GM12874 (cell line): ENCODE measurements at regions not wholly inside any gene's neighbourhood (a gene's known extent, or its start where the extent isn't known, plus 50 kb on each side); places are given as distances from the start of the nearest gene placed in this dataset.

ENCODE experiments used
- TF ChIP-seq, protein P1 (sequence below): IDR thresholded peaks from 2 replicates; pipeline ENCODE4 v1.5.1; 2011; ENCODE audit warnings: low read depth, mild to moderate bottlenecking, control low read depth, low read length, moderate library complexity; ENCODE audit not compliant: insufficient read depth

DNA sequence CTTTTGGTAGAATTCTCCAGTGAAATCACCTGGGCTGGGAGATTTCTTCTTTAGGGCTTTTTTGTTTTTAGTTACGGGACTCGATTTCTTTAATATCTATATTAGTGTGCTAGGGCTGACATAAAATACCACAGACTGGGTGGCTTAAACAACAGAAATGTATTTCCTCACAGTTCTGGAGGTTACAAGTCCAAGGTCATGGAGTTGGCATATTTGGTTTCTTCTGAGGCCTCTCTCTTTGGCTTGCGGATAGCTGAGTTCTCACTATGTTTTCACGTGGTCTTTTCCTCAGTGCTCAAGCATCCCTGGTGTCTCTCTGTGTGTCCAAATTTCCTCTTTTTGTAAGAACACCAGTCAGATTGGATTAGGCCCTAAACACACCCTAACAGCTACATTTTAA lies 208.5 kb upstream of the DTNA start:
- TF ChIP-seq, protein P1, sequence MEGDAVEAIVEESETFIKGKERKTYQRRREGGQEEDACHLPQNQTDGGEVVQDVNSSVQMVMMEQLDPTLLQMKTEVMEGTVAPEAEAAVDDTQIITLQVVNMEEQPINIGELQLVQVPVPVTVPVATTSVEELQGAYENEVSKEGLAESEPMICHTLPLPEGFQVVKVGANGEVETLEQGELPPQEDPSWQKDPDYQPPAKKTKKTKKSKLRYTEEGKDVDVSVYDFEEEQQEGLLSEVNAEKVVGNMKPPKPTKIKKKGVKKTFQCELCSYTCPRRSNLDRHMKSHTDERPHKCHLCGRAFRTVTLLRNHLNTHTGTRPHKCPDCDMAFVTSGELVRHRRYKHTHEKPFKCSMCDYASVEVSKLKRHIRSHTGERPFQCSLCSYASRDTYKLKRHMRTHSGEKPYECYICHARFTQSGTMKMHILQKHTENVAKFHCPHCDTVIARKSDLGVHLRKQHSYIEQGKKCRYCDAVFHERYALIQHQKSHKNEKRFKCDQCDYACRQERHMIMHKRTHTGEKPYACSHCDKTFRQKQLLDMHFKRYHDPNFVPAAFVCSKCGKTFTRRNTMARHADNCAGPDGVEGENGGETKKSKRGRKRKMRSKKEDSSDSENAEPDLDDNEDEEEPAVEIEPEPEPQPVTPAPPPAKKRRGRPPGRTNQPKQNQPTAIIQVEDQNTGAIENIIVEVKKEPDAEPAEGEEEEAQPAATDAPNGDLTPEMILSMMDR = no peak

DNA sequence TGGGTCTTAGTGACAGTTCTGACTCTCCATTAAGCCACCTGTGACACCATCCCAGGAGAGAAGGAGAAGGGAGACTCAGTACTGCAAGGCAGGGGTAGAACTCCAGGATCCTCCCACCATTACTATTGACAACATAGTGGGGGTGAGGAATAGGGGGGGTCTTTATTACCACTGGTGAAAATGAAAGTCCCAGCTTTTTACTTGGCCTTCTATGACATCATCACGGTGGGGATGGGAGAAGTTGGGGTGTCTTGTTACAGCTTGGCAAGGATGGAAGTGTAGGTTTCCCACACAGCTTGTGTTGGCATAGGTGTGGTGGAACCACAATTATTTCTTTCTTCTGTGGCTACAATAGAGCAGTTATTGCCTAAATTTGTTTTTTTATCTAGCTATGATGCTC lies 203.9 kb upstream of the DTNA start:
- TF ChIP-seq, protein P1 = no peak

DNA sequence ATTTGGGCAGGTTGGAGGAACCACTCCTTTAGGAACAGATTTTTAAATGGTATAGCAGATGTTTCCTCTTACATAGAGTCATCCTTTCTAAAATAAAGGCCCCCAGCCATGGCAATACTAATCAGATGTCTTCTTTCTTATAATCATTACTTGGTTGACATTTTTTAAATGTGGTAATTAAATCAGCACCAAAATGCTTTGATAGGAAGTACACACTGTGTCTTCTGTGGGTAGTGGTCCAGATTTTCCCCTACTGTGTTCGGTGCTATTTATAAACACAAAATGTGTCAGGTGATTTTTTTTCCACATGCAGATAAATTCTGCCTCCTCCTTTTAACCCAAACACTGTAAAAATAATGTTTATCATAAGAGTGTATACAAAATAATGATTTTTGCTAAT lies 200.9 kb upstream of the DTNA start:
- TF ChIP-seq, protein P1 = no peak

DNA sequence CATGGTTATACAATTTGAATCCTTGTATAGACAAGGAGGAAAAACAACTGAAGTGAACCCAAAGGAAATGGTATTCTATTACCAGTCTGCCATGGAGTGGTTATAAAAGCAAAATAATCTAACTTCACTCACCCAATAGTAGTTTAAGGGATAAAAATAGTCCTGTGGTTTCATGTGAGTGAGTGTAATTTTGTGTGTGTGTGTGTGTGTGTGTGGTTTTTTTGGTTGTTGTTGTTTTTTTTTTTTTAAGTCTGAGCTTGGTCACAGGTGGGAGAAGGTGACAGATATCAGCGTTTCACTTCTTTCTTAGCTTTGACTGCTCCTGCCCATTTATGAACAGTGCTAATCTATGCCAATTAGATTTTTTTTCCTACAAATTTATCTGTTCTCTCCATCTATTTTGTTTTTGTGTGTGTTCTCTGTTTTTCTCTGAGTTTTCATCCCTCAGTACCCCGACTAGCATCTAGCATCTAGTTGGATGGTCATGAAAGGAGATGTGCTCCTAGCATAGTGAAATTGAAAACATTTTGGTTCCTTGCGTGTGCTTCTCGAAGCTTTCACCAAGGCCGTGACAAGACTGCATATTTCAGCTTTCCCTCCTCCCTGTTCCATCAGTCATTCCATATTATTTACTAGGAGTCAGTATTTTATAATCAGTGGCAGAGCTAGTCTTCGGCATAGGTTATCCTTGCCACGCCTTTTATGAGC lies 200.1 kb upstream of the DTNA start:
- TF ChIP-seq, protein P1 = no peak

DNA sequence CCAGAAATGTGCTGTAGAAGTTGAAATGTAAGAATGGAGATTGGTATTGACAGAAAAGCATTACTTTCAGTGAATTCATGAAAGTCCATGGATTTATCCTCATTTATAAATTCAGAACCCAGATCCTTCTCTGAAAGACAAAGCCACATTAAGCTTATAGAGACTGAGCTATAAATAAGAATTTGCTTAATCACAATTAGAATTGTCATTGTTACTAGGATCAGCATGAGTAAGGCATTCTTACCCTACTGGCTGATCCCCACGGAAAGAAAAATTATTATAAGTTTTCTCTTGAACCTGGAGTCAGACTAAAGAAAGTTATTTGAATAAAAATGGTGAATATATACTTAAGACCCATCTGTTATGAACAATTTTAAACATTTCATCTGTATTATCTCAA lies 199.2 kb upstream of the DTNA start:
- TF ChIP-seq, protein P1 = no peak

DNA sequence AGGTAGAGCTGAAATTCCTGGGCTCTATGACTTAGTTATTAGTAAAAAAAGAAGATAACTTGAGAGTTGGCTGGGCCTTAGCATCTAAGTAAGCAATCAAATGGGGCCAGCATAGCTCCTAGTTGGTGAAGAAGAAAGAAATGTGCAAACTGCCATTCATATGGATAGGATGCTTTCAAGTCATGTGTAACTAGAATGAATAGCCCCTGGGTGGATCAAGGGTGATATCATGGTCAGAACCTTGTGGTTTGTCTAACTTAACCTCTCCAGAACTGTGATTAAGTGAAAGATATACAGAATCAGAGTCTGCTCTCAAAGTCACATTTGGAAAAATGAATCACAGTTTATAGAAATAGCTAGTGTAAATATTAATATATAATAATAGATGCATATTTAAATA lies 198.7 kb upstream of the DTNA start:
- TF ChIP-seq, protein P1 = no peak

DNA sequence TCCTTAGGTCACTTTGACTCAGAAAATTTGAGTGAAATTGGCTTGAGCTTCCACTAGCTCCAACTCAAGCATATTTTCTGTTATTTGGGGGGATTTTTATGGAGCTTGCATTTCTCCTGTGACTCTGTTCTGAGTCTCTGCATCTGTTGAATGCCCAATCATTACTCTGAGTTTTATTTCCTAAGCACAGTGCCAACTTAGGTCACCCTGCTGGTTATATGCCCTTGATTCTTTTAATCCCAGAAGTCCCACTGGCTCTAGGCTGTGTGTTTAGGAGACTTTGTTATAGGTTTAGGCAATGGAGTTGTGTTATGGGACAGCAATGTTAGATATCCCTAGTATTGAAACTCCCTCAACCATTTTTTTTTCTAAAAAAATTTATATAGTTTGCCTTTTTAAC lies 198.2 kb upstream of the DTNA start:
- TF ChIP-seq, protein P1 = no peak
